Neural progenitor cell (in vitro differentiated cells): ENCODE measurements at regions not wholly inside any gene's neighbourhood (a gene's known extent, or its start where the extent isn't known, plus 50 kb on each side); places are given as distances from the start of the nearest gene placed in this dataset.

Experiments used
- DNase-seq: peaks from one replicate; pipeline ENCODE4 v3.0.0-alpha.2; 2016; ENCODE audit warnings: low spot score
- H2AFZ ChIP-seq: fragments of 200-600 bp; sonication (generic); replicated peaks from 2 replicates; pipeline ENCODE4 v1.6.1; 2016; ENCODE audit warnings: antibody characterized with exemption
- H3F3A ChIP-seq: fragments of 200-600 bp; sonication (generic); 2 replicates; pipeline ENCODE4 v1.6.1; 2016; ENCODE audit warnings: antibody characterized with exemption, low read depth
- H3K27ac ChIP-seq: fragments of 200-600 bp; sonication (generic); 2 replicates; pipeline ENCODE4 v1.5.1; 2016; ENCODE audit warnings: mild to moderate bottlenecking
- H3K27me3 ChIP-seq: fragments of 200-600 bp; sonication (generic); 2 replicates; pipeline ENCODE4 v1.6.1; 2016; ENCODE audit warnings: mild to moderate bottlenecking, moderate library complexity
- H3K36me3 ChIP-seq: fragments of 200-600 bp; sonication (generic); 2 replicates; pipeline ENCODE4 v1.5.1; 2016
- H3K4me1 ChIP-seq: fragments of 200-600 bp; sonication (generic); 2 replicates; pipeline ENCODE4 v1.6.1; 2016; ENCODE audit warnings: mixed run types
- H3K4me2 ChIP-seq: fragments of 200-600 bp; sonication (generic); 2 replicates; pipeline ENCODE4 v1.6.1; 2016
- H3K4me3 ChIP-seq: fragments of 200-600 bp; sonication (generic); 2 replicates; pipeline ENCODE4 v1.5.1; 2016
- H3K79me2 ChIP-seq: fragments of 200-600 bp; sonication (generic); 2 replicates; pipeline ENCODE4 v1.6.1; 2016; ENCODE audit warnings: low read depth
- H3K9ac ChIP-seq: fragments of 200-600 bp; sonication (generic); 2 replicates; pipeline ENCODE4 v1.6.1; 2016
- H3K9me3 ChIP-seq: fragments of 200-600 bp; sonication (generic); 2 replicates; pipeline ENCODE4 v1.5.1; 2016; ENCODE audit warnings: low read depth
- H4K20me1 ChIP-seq: fragments of 200-600 bp; sonication (generic); 2 replicates; pipeline ENCODE4 v1.6.1; 2016; ENCODE audit warnings: low read depth
- H3K27ac Mint-ChIP-seq: 3 replicates; pipeline ENCODE4 v1.8.0; 2021; ENCODE audit warnings: mixed read lengths
- H3K27me3 Mint-ChIP-seq: 2 replicates; pipeline ENCODE4 v1.8.0; 2022; ENCODE audit warnings: low read depth, mild to moderate bottlenecking, inconsistent platforms, moderate library complexity, mixed read lengths; ENCODE audit not compliant: insufficient read depth
- H3K36me3 Mint-ChIP-seq: 3 replicates; pipeline ENCODE4 v1.8.0; 2021; ENCODE audit warnings: mixed read lengths
- H3K4me1 Mint-ChIP-seq: 3 replicates; pipeline ENCODE4 v1.8.0; 2021; ENCODE audit warnings: mixed read lengths
- H3K4me3 Mint-ChIP-seq: 3 replicates; pipeline ENCODE4 v1.8.0; 2021; ENCODE audit warnings: mild to moderate bottlenecking, moderate library complexity, mixed read lengths
- H3K9me3 Mint-ChIP-seq: 3 replicates; pipeline ENCODE4 v1.8.0; 2020; ENCODE audit warnings: mixed read lengths
- CTCF ChIP-seq: fragments of 200-600 bp; sonication (generic); IDR thresholded peaks from 2 replicates; pipeline ENCODE4 v1.5.1; 2017; ENCODE audit warnings: antibody characterized with exemption, mild to moderate bottlenecking
- EZH2 ChIP-seq: fragments of 200-600 bp; sonication (generic); IDR thresholded peaks from 2 replicates; pipeline ENCODE4 v1.6.1; 2017; ENCODE audit warnings: antibody characterized with exemption, mild to moderate bottlenecking, moderate library complexity
- EZH2phosphoT487 ChIP-seq: fragments of 200-600 bp; sonication (generic); IDR thresholded peaks from 2 replicates; pipeline ENCODE4 v1.6.1; 2017; ENCODE audit warnings: antibody characterized with exemption

GRCh38 chr7:85950418-85950817 is 693.3 kb upstream of the GRM3 start:
- Mint-ChIP-seq H3K27me3 (peaks cover 2% of the 10 kb centered on the region), H3K27ac (no peak overlapping the region), H3K9me3 (peaks cover 14% of the 10 kb centered on the region), H3K4me1 (no peaks in the 10 kb centered on the region), H3K36me3 (no peaks in the 10 kb centered on the region), H3K4me3 (no peak overlapping the region)
- H4K20me1 ChIP-seq = no peaks in the 10 kb centered on the region
- H3K4me2 ChIP-seq = no peak overlapping the region
- no peaks in the 10 kb centered on the region for H3K36me3 ChIP-seq
- H3K27ac ChIP-seq = no peak overlapping the region
- TF ChIP-seq CTCF (no peak), EZH2phosphoT487 (no peak), EZH2 (no peak)
- H3K4me1 ChIP-seq = no peaks in the 10 kb centered on the region
- H2AFZ ChIP-seq = no peak overlapping the region
- H3K4me3 ChIP-seq = no peak overlapping the region
- H3K27me3 ChIP-seq = no peaks in the 10 kb centered on the region
- H3K79me2 ChIP-seq = no peaks in the 10 kb centered on the region
- no peaks in the 10 kb centered on the region for H3F3A ChIP-seq
- H3K9me3 ChIP-seq = no peaks in the 10 kb centered on the region
- no peak for DNase-seq
- no peak overlapping the region for H3K9ac ChIP-seq

GRCh38 chr7:85947767-85948166 is 695.9 kb upstream of the GRM3 start:
- Mint-ChIP-seq H3K36me3 (no peaks in the 10 kb centered on the region), H3K4me3 (no peak overlapping the region), H3K27me3 (peaks cover 2% of the 10 kb centered on the region), H3K4me1 (no peaks in the 10 kb centered on the region), H3K27ac (no peak overlapping the region), H3K9me3 (peaks cover 14% of the 10 kb centered on the region)
- Histone ChIP-seq H3K4me2 (no peak overlapping the region), H3F3A (no peaks in the 10 kb centered on the region), H3K4me3 (no peak overlapping the region), H3K36me3 (no peaks in the 10 kb centered on the region), H3K27ac (no peak overlapping the region), H2AFZ (no peak overlapping the region), H4K20me1 (no peaks in the 10 kb centered on the region), H3K27me3 (no peaks in the 10 kb centered on the region), H3K79me2 (no peaks in the 10 kb centered on the region), H3K4me1 (no peaks in the 10 kb centered on the region), H3K9ac (no peak overlapping the region), H3K9me3 (no peaks in the 10 kb centered on the region)
- no peak for DNase-seq
- TF ChIP-seq EZH2phosphoT487 (no peak), EZH2 (no peak), CTCF (no peak)

GRCh38 chr7:85940798-85941197 is 702.9 kb upstream of the GRM3 start:
- TF ChIP-seq CTCF (no peak), EZH2 (no peak)
- DNase-seq = no peak
- Histone ChIP-seq H3K4me1 (no peaks in the 10 kb centered on the region), H3K4me2 (no peak overlapping the region), H3K36me3 (no peaks in the 10 kb centered on the region), H3K79me2 (no peaks in the 10 kb centered on the region), H3K4me3 (no peak overlapping the region), H3K27ac (no peak overlapping the region), H3F3A (no peaks in the 10 kb centered on the region), H4K20me1 (no peaks in the 10 kb centered on the region), H3K9me3 (no peaks in the 10 kb centered on the region), H2AFZ (no peak overlapping the region), H3K27me3 (no peaks in the 10 kb centered on the region), H3K9ac (no peak overlapping the region)
- Mint-ChIP-seq H3K4me1 (no peaks in the 10 kb centered on the region), H3K27me3 (peaks cover 2% of the 10 kb centered on the region), H3K9me3 (no peaks in the 10 kb centered on the region), H3K4me3 (no peak overlapping the region), H3K36me3 (no peaks in the 10 kb centered on the region), H3K27ac (no peak overlapping the region)

- DNase-seq = no peak
- H3K4me1 ChIP-seq = no peaks in the 10 kb centered on the region
- Mint-ChIP-seq H3K4me3 (no peak overlapping the region), H3K27ac (no peak overlapping the region), H3K27me3 (peaks cover 4% of the 10 kb centered on the region), H3K36me3 (peaks cover 6% of the 10 kb centered on the region), H3K4me1 (no peaks in the 10 kb centered on the region), H3K9me3 (peaks cover 8% of the 10 kb centered on the region)
- H3K79me2 ChIP-seq = no peaks in the 10 kb centered on the region
- H3K9me3 ChIP-seq = no peaks in the 10 kb centered on the region
- no peak for TF ChIP-seq EZH2
- no peak for TF ChIP-seq CTCF
- no peak for TF ChIP-seq EZH2phosphoT487
- no peaks in the 10 kb centered on the region for H4K20me1 ChIP-seq
- H3K4me2 ChIP-seq = no peak overlapping the region
- H3K9ac ChIP-seq = no peak overlapping the region
- no peak overlapping the region for H3K4me3 ChIP-seq
- H2AFZ ChIP-seq = no peak overlapping the region
- no peak overlapping the region for H3K27ac ChIP-seq
- H3K36me3 ChIP-seq = no peaks in the 10 kb centered on the region
- H3F3A ChIP-seq = no peaks in the 10 kb centered on the region
- H3K27me3 ChIP-seq = no peaks in the 10 kb centered on the region
These were observed 711.8 kb upstream of the GRM3 start for GRCh38 chr7:85931919-85932318.
